Breast epithelium (tissue), 4 donors: ENCODE measurements at regions not wholly inside any gene's neighbourhood (a gene's known extent, or its start where the extent isn't known, plus 50 kb on each side); places are given as distances from the start of the nearest gene placed in this dataset.

Experiments used
- DNase-seq, 2 donors: peaks; one replicate each; pipeline ENCODE4 v3.0.0-alpha.2; 2019; ENCODE audit warnings: low spot score in 2 of 2
- H3K27ac ChIP-seq, 2 donors: fragments of 200-600 bp; sonication (generic) in 1 of 2; one replicate each; pipeline ENCODE4 v1.5.1; 2016 to 2019; ENCODE audit warnings: mild to moderate bottlenecking in 1 of 2
- H3K27me3 ChIP-seq, 2 donors: fragments of 200-600 bp; sonication (generic) in 1 of 2; one replicate each; pipeline versions ENCODE4 v1.5.1 to v1.6.0; 2017 to 2019; ENCODE audit warnings: control low read depth in 1 of 2, mild to moderate bottlenecking in 1 of 2
- H3K36me3 ChIP-seq: fragments of 200-600 bp; one replicate; pipeline ENCODE4 v1.5.1; 2019
- H3K4me1 ChIP-seq, 2 donors: fragments of 200-600 bp; sonication (generic); one replicate each; pipeline ENCODE4 v1.5.1; 2016 to 2019; ENCODE audit warnings: control low read depth in 1 of 2
- H3K4me3 ChIP-seq, 3 donors: fragments of 200-600 bp; sonication (generic); 1 replicate in 2 of 3; 2 replicates in 1 of 3; pipeline ENCODE4 v1.5.1; 2016 to 2019; ENCODE audit warnings: mild to moderate bottlenecking in 3 of 3, moderate library complexity in 2 of 3
- H3K9me3 ChIP-seq, 2 donors: fragments of 200-600 bp; sonication (generic) in 1 of 2; one replicate each; pipeline ENCODE4 v1.5.1; 2016 to 2019; ENCODE audit warnings: control low read depth in 1 of 2
- POLR2A ChIP-seq: fragments of 450-650 bp; IDR thresholded peaks from one replicate; pipeline ENCODE4 v1.6.1; 2016; ENCODE audit warnings: antibody characterized with exemption, mild to moderate bottlenecking, moderate library complexity
- POLR2AphosphoS5 ChIP-seq, 3 donors: sonication (generic); formaldehyde crosslinking; IDR thresholded peaks; one replicate each; pipeline ENCODE4 v1.6.1; 2017; ENCODE audit warnings: antibody characterized with exemption in 3 of 3
- intact Hi-C: fragments of 100-400 bp; cut with DNase I; formaldehyde crosslinking; loops from one replicate; pipeline ENCODE4 v1.15.1; 2023; ENCODE audit warnings: low total_unique reads
- TF ChIP-seq, protein P1 (sequence below), 3 donors: fragments of 450-650 bp; IDR thresholded peaks; one replicate each; pipeline ENCODE4 v1.5.1; 2016 to 2017; ENCODE audit warnings: antibody characterized with exemption in 3 of 3, mild to moderate bottlenecking in 3 of 3, moderate library complexity in 3 of 3

GRCh38 chr14:42909659-42910058 is 1303.0 kb downstream of the LRFN5 start:
- Histone ChIP-seq H3K4me1 (no peaks in the 10 kb centered on the region), H3K27ac (no peak overlapping the region), H3K27me3 (no peaks in the 10 kb centered on the region), H3K9me3 (no peaks in the 10 kb centered on the region), H3K36me3 (no peaks in the 10 kb centered on the region), H3K4me3 (no peak overlapping the region)
- intact Hi-C loops, result no loop called here
- no peak for DNase-seq
- TF ChIP-seq, protein P1, sequence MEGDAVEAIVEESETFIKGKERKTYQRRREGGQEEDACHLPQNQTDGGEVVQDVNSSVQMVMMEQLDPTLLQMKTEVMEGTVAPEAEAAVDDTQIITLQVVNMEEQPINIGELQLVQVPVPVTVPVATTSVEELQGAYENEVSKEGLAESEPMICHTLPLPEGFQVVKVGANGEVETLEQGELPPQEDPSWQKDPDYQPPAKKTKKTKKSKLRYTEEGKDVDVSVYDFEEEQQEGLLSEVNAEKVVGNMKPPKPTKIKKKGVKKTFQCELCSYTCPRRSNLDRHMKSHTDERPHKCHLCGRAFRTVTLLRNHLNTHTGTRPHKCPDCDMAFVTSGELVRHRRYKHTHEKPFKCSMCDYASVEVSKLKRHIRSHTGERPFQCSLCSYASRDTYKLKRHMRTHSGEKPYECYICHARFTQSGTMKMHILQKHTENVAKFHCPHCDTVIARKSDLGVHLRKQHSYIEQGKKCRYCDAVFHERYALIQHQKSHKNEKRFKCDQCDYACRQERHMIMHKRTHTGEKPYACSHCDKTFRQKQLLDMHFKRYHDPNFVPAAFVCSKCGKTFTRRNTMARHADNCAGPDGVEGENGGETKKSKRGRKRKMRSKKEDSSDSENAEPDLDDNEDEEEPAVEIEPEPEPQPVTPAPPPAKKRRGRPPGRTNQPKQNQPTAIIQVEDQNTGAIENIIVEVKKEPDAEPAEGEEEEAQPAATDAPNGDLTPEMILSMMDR (IDR thresholded peaks at IDR 0.05), result no peak
- no peak for TF ChIP-seq POLR2A
- no peak for TF ChIP-seq POLR2AphosphoS5 (IDR thresholded peaks at IDR 0.05)

- Histone ChIP-seq H3K27me3 (no peaks in the 10 kb centered on the region), H3K9me3 (no peaks in the 10 kb centered on the region), H3K4me1 (no peaks in the 10 kb centered on the region), H3K4me3 (no peak overlapping the region), H3K36me3 (no peaks in the 10 kb centered on the region), H3K27ac (no peak overlapping the region)
- DNase-seq, result no peak
- intact Hi-C loops, result no loop called here
- TF ChIP-seq, protein P1 (IDR thresholded peaks at IDR 0.05), result no peak
- TF ChIP-seq POLR2AphosphoS5 (IDR thresholded peaks at IDR 0.05) (no peak), POLR2A (no peak)
Measured at GRCh38 chr14:42893183-42893582, 1286.5 kb downstream of the LRFN5 start.

DNA sequence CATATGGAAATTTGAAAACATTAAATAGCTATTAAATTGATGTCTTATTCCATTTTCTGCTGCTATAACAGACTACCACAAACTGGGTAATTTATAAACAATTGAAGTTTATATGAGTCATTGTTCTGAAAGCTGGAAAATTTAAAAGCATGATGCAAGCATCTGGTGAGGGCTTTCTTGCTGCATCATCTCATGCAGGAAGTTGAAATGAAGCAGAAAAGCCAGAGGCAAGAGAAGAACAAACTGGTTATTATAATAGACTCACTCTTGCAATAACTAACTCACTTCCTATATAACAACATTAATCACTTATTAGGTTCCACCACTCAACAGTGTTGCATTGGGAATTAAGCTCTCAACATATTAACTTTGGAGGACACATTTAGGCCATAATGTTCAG is 1277.4 kb downstream of the LRFN5 start:
- no peak overlapping the region for H3K27ac ChIP-seq
- no peak for DNase-seq
- H3K27me3 ChIP-seq, result no peaks in the 10 kb centered on the region
- intact Hi-C loops, result no loop called here
- TF ChIP-seq POLR2A (no peak), POLR2AphosphoS5 (IDR thresholded peaks at IDR 0.05) (no peak)
- TF ChIP-seq, protein P1 (IDR thresholded peaks at IDR 0.05), result no peak
- no peak overlapping the region for H3K4me3 ChIP-seq
- H3K4me1 ChIP-seq, result no peaks in the 10 kb centered on the region
- H3K9me3 ChIP-seq, result no peaks in the 10 kb centered on the region
- no peaks in the 10 kb centered on the region for H3K36me3 ChIP-seq

- no peaks in the 10 kb centered on the region for H3K4me1 ChIP-seq
- intact Hi-C loops, result no loop called here
- no peak overlapping the region for H3K27ac ChIP-seq
- H3K36me3 ChIP-seq, result peaks cover 4% of the 10 kb centered on the region
- no peak for TF ChIP-seq POLR2AphosphoS5 (IDR thresholded peaks at IDR 0.05)
- no peaks in the 10 kb centered on the region for H3K27me3 ChIP-seq
- H3K4me3 ChIP-seq, result no peak overlapping the region
- no peaks in the 10 kb centered on the region for H3K9me3 ChIP-seq
- DNase-seq, result no peak
Measured at GRCh38 chr14:42877716-42878115, 1271.0 kb downstream of the LRFN5 start.

GRCh38 chr14:42872786-42873185 is 1266.1 kb downstream of the LRFN5 start:
- Histone ChIP-seq H3K27ac (no peak overlapping the region), H3K36me3 (no peaks in the 10 kb centered on the region), H3K4me1 (no peaks in the 10 kb centered on the region), H3K4me3 (no peak overlapping the region), H3K27me3 (no peaks in the 10 kb centered on the region), H3K9me3 (no peaks in the 10 kb centered on the region)
- DNase-seq, result no peak
- intact Hi-C loops, result no loop called here
- TF ChIP-seq POLR2A (no peak), POLR2AphosphoS5 (IDR thresholded peaks at IDR 0.05) (no peak)
- TF ChIP-seq, protein P1 (IDR thresholded peaks at IDR 0.05), result no peak

GRCh38 chr14:42869681-42870080 is 1263.0 kb downstream of the LRFN5 start:
- DNase-seq, result no peak
- H3K36me3 ChIP-seq, result no peaks in the 10 kb centered on the region

More at GRCh38 chr14:42869681-42870080, 1263.0 kb downstream of the LRFN5 start:
- Histone ChIP-seq H3K4me3 (no peak overlapping the region), H3K27me3 (no peaks in the 10 kb centered on the region), H3K4me1 (no peaks in the 10 kb centered on the region), H3K9me3 (no peaks in the 10 kb centered on the region), H3K27ac (no peak overlapping the region)
- no peak for TF ChIP-seq POLR2A
- no peak for TF ChIP-seq POLR2AphosphoS5 (IDR thresholded peaks at IDR 0.05)
- TF ChIP-seq, protein P1 (IDR thresholded peaks at IDR 0.05), result no peak
- intact Hi-C loops, result no loop called here
